ENCODE measurements at regions not wholly inside any gene's neighbourhood (a gene's known extent, or its start where the extent isn't known, plus 50 kb on each side); places are given as distances from the start of the nearest gene placed in this dataset.

DNA sequence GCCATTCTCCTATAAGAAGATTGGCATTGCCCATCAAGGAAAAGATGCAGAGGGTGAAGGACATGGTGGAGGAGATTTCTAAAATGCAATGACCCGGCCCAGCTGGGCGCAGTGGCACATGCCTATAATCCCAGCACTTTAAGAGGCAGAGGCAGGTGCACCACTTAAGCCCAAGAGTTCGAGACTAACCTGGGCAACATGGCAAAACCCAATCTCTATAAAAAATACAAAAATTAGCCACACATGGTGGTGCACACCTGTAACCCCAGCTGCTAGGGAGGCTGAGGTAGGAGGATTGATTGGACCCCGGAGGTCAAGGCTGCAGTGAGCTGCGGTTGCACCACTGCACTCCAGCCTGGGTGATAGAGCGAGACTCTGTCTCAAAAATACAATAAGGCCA is 331.8 kb downstream of the FOXO1 start:
- SMC1A ChIA-PET (ENCODE audit: uncharacterized antibody, unreplicated experiment) = no interaction called here
- intact Hi-C loops (cut with micrococcal nuclease; ENCODE audit: unreplicated experiment) = no loop called here
- FAIRE-seq (no peak), DNase-seq (ENCODE audit: low read depth, low spot score) (no peak), ATAC-seq (no peak)
- 53% methylated on average over 6 of the region's 6 CpGs for WGBS (ENCODE audit: insufficient coverage, insufficient replicate concordance, low lambda C conversion rate, missing lambda C conversion rate)
- H3K9me3 ChIP-seq (replicated peaks; ENCODE audit: control insufficient read depth, insufficient read depth, low read length) = no peaks in the 10 kb centered on the region
- H3K4me3 ChIP-seq = no peak overlapping the region
- in situ Hi-C loops (cut with MboI) = no loop called here
- H3K27me3 ChIP-seq (replicated peaks in 1 of 2; ENCODE audit: control insufficient read depth in 2 of 2, insufficient read depth in 2 of 2, low read length in 1 of 2) = no peaks in the 10 kb centered on the region
- no peak overlapping the region for H3K9ac ChIP-seq (ENCODE audit: control insufficient read depth, insufficient read depth, low read length)
- POLR2A ChIA-PET = no interaction called here
- H3K4me1 ChIP-seq (ENCODE audit: control insufficient read depth, insufficient read depth, low read length) = no peaks in the 10 kb centered on the region
- CTCF ChIA-PET = no interaction called here
- H3K27ac ChIP-seq (ENCODE audit: control insufficient read depth, insufficient read depth) = no peak overlapping the region
- H3K36me3 ChIP-seq (ENCODE audit: control insufficient read depth in 2 of 2, insufficient read depth in 2 of 2, low read length in 1 of 2) = no peaks in the 10 kb centered on the region
- RAD21 ChIA-PET (ENCODE audit: unreplicated experiment) = no interaction called here
- no peaks in the 10 kb centered on the region for H4K20me1 ChIP-seq (ENCODE audit: control insufficient read depth, insufficient read depth)
- no TSS peak for BruUV-seq (replicated peaks)
- no peak overlapping the region for H2AFZ ChIP-seq (ENCODE audit: control insufficient read depth, low read depth, low read length)
- H3K4me2 ChIP-seq (ENCODE audit: control insufficient read depth, insufficient read depth) = no peak overlapping the region
- no peaks in the 10 kb centered on the region for H3K79me2 ChIP-seq (ENCODE audit: control insufficient read depth, insufficient read depth, low read length)
- no peak for TF ChIP-seq SMARCA5 (IDR thresholded peaks at IDR 0.05)
- TF ChIP-seq ZNF622 (IDR thresholded peaks at IDR 0.05) = no peak
- TF ChIP-seq, protein P1, sequence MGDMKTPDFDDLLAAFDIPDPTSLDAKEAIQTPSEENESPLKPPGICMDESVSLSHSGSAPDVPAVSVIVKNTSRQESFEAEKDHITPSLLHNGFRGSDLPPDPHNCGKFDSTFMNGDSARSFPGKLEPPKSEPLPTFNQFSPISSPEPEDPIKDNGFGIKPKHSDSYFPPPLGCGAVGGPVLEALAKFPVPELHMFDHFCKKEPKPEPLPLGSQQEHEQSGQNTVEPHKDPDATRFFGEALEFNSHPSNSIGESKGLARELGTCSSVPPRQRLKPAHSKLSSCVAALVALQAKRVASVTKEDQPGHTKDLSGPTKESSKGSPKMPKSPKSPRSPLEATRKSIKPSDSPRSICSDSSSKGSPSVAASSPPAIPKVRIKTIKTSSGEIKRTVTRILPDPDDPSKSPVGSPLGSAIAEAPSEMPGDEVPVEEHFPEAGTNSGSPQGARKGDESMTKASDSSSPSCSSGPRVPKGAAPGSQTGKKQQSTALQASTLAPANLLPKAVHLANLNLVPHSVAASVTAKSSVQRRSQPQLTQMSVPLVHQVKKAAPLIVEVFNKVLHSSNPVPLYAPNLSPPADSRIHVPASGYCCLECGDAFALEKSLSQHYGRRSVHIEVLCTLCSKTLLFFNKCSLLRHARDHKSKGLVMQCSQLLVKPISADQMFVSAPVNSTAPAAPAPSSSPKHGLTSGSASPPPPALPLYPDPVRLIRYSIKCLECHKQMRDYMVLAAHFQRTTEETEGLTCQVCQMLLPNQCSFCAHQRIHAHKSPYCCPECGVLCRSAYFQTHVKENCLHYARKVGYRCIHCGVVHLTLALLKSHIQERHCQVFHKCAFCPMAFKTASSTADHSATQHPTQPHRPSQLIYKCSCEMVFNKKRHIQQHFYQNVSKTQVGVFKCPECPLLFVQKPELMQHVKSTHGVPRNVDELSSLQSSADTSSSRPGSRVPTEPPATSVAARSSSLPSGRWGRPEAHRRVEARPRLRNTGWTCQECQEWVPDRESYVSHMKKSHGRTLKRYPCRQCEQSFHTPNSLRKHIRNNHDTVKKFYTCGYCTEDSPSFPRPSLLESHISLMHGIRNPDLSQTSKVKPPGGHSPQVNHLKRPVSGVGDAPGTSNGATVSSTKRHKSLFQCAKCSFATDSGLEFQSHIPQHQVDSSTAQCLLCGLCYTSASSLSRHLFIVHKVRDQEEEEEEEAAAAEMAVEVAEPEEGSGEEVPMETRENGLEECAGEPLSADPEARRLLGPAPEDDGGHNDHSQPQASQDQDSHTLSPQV (IDR thresholded peaks at IDR 0.05) = no peak
- TF ChIP-seq EZH2 (IDR thresholded peaks at IDR 0.05; ENCODE audit: borderline replicate concordance, control insufficient read depth, low read depth, low read length) = no peak
- TF ChIP-seq, protein P2, sequence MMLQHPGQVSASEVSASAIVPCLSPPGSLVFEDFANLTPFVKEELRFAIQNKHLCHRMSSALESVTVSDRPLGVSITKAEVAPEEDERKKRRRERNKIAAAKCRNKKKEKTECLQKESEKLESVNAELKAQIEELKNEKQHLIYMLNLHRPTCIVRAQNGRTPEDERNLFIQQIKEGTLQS (IDR thresholded peaks at IDR 0.05; ENCODE audit: borderline replicate concordance, extremely low read depth, low read depth, low read length) = no peak
- TF ChIP-seq, protein P3, sequence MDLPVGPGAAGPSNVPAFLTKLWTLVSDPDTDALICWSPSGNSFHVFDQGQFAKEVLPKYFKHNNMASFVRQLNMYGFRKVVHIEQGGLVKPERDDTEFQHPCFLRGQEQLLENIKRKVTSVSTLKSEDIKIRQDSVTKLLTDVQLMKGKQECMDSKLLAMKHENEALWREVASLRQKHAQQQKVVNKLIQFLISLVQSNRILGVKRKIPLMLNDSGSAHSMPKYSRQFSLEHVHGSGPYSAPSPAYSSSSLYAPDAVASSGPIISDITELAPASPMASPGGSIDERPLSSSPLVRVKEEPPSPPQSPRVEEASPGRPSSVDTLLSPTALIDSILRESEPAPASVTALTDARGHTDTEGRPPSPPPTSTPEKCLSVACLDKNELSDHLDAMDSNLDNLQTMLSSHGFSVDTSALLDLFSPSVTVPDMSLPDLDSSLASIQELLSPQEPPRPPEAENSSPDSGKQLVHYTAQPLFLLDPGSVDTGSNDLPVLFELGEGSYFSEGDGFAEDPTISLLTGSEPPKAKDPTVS (IDR thresholded peaks at IDR 0.05; ENCODE audit: low read depth, low read length) = no peak
- no peak for TF ChIP-seq RAD21 (IDR thresholded peaks at IDR 0.05; ENCODE audit: insufficient read depth, low read depth, low read length)
- TF ChIP-seq NFYB (IDR thresholded peaks at IDR 0.05; ENCODE audit: insufficient read depth, low read depth, low read length) = no peak
- TF ChIP-seq ZNF384 (IDR thresholded peaks at IDR 0.05; ENCODE audit: borderline replicate concordance, low read depth, low read length) = no peak
- no peak for TF ChIP-seq CHD1 (IDR thresholded peaks at IDR 0.05; ENCODE audit: low read depth, low read length)
- no peak for TF ChIP-seq MXI1 (IDR thresholded peaks at IDR 0.05; ENCODE audit: low read depth, low read length)
- no peak for TF ChIP-seq STAT3 (IDR thresholded peaks at IDR 0.05; ENCODE audit: low read depth, low read length)
- TF ChIP-seq EGR1 (IDR thresholded peaks at IDR 0.05; ENCODE audit: borderline replicate concordance in 1 of 2, low read depth in 2 of 2, low read length in 2 of 2) = no peak
- TF ChIP-seq, protein P4, sequence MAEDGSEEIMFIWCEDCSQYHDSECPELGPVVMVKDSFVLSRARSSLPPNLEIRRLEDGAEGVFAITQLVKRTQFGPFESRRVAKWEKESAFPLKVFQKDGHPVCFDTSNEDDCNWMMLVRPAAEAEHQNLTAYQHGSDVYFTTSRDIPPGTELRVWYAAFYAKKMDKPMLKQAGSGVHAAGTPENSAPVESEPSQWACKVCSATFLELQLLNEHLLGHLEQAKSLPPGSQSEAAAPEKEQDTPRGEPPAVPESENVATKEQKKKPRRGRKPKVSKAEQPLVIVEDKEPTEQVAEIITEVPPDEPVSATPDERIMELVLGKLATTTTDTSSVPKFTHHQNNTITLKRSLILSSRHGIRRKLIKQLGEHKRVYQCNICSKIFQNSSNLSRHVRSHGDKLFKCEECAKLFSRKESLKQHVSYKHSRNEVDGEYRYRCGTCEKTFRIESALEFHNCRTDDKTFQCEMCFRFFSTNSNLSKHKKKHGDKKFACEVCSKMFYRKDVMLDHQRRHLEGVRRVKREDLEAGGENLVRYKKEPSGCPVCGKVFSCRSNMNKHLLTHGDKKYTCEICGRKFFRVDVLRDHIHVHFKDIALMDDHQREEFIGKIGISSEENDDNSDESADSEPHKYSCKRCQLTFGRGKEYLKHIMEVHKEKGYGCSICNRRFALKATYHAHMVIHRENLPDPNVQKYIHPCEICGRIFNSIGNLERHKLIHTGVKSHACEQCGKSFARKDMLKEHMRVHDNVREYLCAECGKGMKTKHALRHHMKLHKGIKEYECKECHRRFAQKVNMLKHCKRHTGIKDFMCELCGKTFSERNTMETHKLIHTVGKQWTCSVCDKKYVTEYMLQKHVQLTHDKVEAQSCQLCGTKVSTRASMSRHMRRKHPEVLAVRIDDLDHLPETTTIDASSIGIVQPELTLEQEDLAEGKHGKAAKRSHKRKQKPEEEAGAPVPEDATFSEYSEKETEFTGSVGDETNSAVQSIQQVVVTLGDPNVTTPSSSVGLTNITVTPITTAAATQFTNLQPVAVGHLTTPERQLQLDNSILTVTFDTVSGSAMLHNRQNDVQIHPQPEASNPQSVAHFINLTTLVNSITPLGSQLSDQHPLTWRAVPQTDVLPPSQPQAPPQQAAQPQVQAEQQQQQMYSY (CRISPR knock-in tag; IDR thresholded peaks at IDR 0.05) = no peak
- TF ChIP-seq ZNF217 (IDR thresholded peaks at IDR 0.05) = no peak
